ENCODE measurements at regions not wholly inside any gene's neighbourhood (a gene's known extent, or its start where the extent isn't known, plus 50 kb on each side); places are given as distances from the start of the nearest gene placed in this dataset.
"Not testable (repeated sequence)": the region's sequence is repeated elsewhere in the genome, so short reads cannot be mapped to it uniquely, and the experiment has no call there.

DNA sequence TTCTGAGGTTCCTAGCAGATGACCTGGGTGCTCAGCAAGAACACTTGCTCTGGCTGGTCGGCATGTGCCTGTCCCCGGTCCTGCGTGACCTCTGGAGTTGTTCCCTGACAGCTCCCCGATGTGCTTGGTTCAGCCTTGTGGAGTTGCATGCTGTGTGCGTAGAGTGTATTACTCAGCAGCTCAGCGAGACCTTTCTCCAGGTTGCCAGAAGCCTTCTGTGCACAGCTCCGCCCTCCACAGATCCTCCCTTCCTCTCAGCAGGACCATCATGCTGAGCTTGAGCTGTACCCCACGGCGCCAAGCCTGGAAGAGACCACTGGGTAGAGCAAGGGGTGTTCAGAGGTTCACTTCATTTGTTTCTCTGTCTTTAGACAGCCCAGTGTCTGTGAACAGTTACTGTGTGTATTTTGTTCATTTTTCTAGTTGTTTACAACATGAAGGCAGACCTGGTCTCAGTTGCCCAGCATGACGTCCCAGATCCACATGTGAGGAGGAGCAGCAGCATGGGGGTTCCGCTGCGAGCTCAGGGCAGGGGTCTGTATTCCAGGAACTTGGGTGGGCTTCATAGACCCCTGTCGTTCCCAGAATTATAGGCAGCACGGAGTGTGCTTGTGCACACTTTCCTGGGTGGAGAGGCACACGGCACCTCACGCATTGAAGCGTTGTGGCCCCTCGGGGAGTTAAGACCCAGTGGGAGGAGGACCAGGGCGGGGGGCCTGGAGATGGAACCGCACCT is 148.6 kb downstream of the IGLL1 start:
- no peaks in the 10 kb centered on the region for H3K36me3 ChIP-seq
- no peak overlapping the region for H3K27ac ChIP-seq (replicated peaks)
- no peak overlapping the region for H3K4me3 ChIP-seq
- DNase-seq, result no peak
- peaks cover 35% of the 10 kb centered on the region for H3K27me3 ChIP-seq (ENCODE audit: low read depth)
- intact Hi-C loops (cut with micrococcal nuclease), result no loop called here
- peaks cover 32% of the 10 kb centered on the region for H3K9me3 ChIP-seq (replicated peaks)
- H3K4me1 ChIP-seq, result peaks cover 5% of the 10 kb centered on the region
- TF ChIP-seq, protein P1, sequence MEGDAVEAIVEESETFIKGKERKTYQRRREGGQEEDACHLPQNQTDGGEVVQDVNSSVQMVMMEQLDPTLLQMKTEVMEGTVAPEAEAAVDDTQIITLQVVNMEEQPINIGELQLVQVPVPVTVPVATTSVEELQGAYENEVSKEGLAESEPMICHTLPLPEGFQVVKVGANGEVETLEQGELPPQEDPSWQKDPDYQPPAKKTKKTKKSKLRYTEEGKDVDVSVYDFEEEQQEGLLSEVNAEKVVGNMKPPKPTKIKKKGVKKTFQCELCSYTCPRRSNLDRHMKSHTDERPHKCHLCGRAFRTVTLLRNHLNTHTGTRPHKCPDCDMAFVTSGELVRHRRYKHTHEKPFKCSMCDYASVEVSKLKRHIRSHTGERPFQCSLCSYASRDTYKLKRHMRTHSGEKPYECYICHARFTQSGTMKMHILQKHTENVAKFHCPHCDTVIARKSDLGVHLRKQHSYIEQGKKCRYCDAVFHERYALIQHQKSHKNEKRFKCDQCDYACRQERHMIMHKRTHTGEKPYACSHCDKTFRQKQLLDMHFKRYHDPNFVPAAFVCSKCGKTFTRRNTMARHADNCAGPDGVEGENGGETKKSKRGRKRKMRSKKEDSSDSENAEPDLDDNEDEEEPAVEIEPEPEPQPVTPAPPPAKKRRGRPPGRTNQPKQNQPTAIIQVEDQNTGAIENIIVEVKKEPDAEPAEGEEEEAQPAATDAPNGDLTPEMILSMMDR (IDR thresholded peaks at IDR 0.05; ENCODE audit: borderline replicate concordance), result no peak

GRCh38 chr22:23424551-23425068 is 155.5 kb downstream of the IGLL1 start:
- H3K4me3 ChIP-seq; DNase-seq; H3K27ac ChIP-seq (replicated peaks); intact Hi-C loops (cut with micrococcal nuclease); H3K36me3 ChIP-seq; H3K4me1 ChIP-seq: not testable (repeated sequence)
- H3K27me3 ChIP-seq (ENCODE audit: low read depth), result peaks cover 14% of the 10 kb centered on the region
- H3K9me3 ChIP-seq (replicated peaks), result peaks cover 20% of the 10 kb centered on the region

GRCh38 chr22:23424031-23424430 is 156.1 kb downstream of the IGLL1 start:
- Histone ChIP-seq H3K27me3 (ENCODE audit: low read depth) (peaks cover 19% of the 10 kb centered on the region), H3K4me3 (no peak overlapping the region), H3K4me1 (no peaks in the 10 kb centered on the region), H3K9me3 (replicated peaks) (peaks cover 14% of the 10 kb centered on the region), H3K27ac (replicated peaks) (no peak overlapping the region), H3K36me3 (no peaks in the 10 kb centered on the region)
- TF ChIP-seq, protein P1 (IDR thresholded peaks at IDR 0.05; ENCODE audit: borderline replicate concordance), result no peak
- no peak for DNase-seq
- intact Hi-C loops (cut with micrococcal nuclease), result no loop called here

DNA sequence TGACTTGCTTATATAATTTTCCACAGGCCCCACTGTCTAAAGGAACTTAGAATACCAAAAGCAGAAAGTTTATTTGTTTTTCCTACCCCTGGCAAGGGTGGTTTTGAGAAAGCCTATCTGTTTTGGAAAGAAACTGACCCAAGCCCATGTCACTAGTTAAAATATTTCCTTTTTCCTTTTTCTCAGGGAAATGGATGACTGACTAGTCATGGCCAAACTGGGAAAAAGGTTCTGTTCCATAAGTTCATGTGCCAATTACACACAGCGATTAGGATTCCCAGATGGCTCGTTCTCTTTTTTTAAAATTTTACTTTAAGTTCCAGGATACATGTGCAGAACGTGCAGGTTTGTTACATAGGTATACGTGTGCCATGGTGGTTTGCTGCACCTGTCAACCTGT is 157.8 kb downstream of the IGLL1 start:
- intact Hi-C loops (cut with micrococcal nuclease); H3K27ac ChIP-seq (replicated peaks); H3K36me3 ChIP-seq; H3K4me3 ChIP-seq; DNase-seq; H3K4me1 ChIP-seq; H3K9me3 ChIP-seq (replicated peaks): not testable (repeated sequence)
- H3K27me3 ChIP-seq (ENCODE audit: low read depth), result peaks cover 34% of the 10 kb centered on the region

DNA sequence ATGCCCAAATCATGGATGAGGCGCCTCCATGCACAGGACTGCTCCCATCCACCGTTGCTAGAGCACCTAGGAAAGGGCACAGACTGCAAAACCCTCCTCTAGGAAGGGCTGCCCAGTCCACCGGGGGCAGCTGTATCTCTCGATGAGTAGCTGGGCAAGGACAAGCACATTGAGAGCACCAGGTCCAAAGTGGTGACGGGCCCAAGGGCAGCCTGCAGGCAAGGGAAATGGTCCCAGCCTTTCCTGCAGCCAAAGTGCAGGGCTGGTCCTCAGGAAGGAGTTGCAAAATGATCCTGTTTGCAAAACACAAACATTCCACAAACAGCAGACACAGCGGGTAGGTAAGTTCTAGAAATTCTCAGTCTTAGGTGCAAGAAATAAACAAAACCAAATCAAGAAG is 158.8 kb downstream of the IGLL1 start:
- H3K36me3 ChIP-seq; DNase-seq; H3K27ac ChIP-seq (replicated peaks); H3K4me3 ChIP-seq; H3K4me1 ChIP-seq; intact Hi-C loops (cut with micrococcal nuclease); H3K9me3 ChIP-seq (replicated peaks): not testable (repeated sequence)
- H3K27me3 ChIP-seq (ENCODE audit: low read depth), result peaks cover 37% of the 10 kb centered on the region

DNA sequence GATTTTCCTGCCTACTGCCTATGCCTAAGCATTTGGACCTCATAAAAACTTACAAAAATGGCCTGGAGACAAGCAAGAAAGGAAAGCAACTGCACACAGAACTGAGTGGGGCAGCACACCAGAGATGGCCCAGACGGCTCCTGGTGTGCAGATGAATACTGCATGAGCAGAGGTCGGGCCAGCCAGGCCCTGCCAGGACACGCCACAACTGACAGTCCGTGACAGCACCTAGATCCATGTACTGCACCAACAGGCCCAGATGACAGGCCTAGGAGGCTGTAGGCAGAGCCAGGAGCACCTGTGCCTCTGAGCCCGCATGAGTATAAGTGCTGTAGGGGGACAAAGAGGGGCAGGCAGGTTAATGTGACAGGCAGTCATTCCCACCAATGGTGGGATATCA is 160.2 kb downstream of the IGLL1 start:
- no peaks in the 10 kb centered on the region for H3K9me3 ChIP-seq (replicated peaks)
- TF ChIP-seq, protein P1 (IDR thresholded peaks at IDR 0.05; ENCODE audit: borderline replicate concordance), result no peak
- no peak for DNase-seq
- H3K27ac ChIP-seq (replicated peaks), result no peak overlapping the region
- intact Hi-C loops (cut with micrococcal nuclease), result no loop called here
- H3K4me3 ChIP-seq, result no peak overlapping the region
- H3K27me3 ChIP-seq (ENCODE audit: low read depth), result peaks cover 44% of the 10 kb centered on the region
- H3K36me3 ChIP-seq, result no peaks in the 10 kb centered on the region
- no peaks in the 10 kb centered on the region for H3K4me1 ChIP-seq

DNA sequence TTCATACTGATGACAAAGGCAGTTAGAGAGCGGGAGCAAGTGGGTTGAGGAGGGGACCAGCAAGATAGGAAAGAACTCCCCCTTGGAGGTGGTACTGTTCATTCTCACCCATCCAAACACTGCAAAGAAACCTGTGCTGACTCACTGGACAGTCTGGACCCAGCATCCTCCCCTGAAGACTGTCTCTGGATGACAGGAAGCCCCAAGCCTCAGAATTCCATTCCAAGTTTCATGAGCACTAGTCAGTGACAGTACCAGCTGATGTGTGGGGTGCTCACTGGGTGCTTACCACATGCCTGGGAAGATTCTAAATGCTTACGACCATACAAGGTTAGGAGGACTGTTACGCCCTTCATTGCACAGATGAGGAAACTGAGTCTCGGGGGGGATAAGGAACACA is 160.9 kb downstream of the IGLL1 start:
- no peaks in the 10 kb centered on the region for H3K36me3 ChIP-seq
- no peak for DNase-seq
- TF ChIP-seq, protein P1 (IDR thresholded peaks at IDR 0.05; ENCODE audit: borderline replicate concordance), result no peak
- H3K4me3 ChIP-seq, result no peak overlapping the region
- intact Hi-C loops (cut with micrococcal nuclease), result no loop called here
- no peaks in the 10 kb centered on the region for H3K4me1 ChIP-seq
- no peaks in the 10 kb centered on the region for H3K9me3 ChIP-seq (replicated peaks)
- no peak overlapping the region for H3K27ac ChIP-seq (replicated peaks)
- H3K27me3 ChIP-seq (ENCODE audit: low read depth), result peaks cover 48% of the 10 kb centered on the region
